Ovary (tissue), 7 donors: ENCODE measurements at regions not wholly inside any gene's neighbourhood (a gene's known extent, or its start where the extent isn't known, plus 50 kb on each side); places are given as distances from the start of the nearest gene placed in this dataset.

Experiments
- DNase-seq, 5 donors: peaks; one replicate each; pipeline ENCODE4 v3.0.0-alpha.2; 2019 to 2020
- H3K27ac ChIP-seq, 2 donors: fragments of 200-600 bp; one replicate each; pipeline versions ENCODE4 v1.5.1 to v1.8.0; 2019 to 2022
- H3K27me3 ChIP-seq: fragments of 200-600 bp; one replicate; pipeline ENCODE4 v1.8.0; 2022
- H3K36me3 ChIP-seq: fragments of 200-600 bp; sonication (generic); one replicate; pipeline ENCODE4 v1.5.1; 2019
- H3K4me1 ChIP-seq: one replicate; pipeline ENCODE4 v1.8.1; 2013; ENCODE audit warnings: mild to moderate bottlenecking, moderate library complexity; ENCODE audit not compliant: insufficient read depth
- H3K4me3 ChIP-seq: fragments of 200-600 bp; sonication (generic); one replicate; pipeline ENCODE4 v1.5.1; 2017
- H3K9me3 ChIP-seq, 2 donors: fragments of 200-600 bp in 1 of 2; sonication (generic) in 1 of 2; one replicate each; pipeline versions ENCODE4 v1.5.1 to v1.8.1; 2013 to 2019; ENCODE audit warnings: mild to moderate bottlenecking in 1 of 2, moderate library complexity in 1 of 2
- CTCF ChIP-seq, 3 donors: fragments of 450-650 bp in 2 of 3; fragments of 200-600 bp in 1 of 3; IDR thresholded peaks; one replicate each; pipeline versions ENCODE4 v1.5.1 to v1.8.0; 2016 to 2022; ENCODE audit warnings: antibody characterized with exemption in 3 of 3, mild to moderate bottlenecking in 1 of 3
- EP300 ChIP-seq: sonication (generic); formaldehyde crosslinking; IDR thresholded peaks from one replicate; pipeline ENCODE4 v1.6.1; 2017; ENCODE audit warnings: antibody characterized with exemption
- POLR2A ChIP-seq: fragments of 450-650 bp; IDR thresholded peaks from one replicate; pipeline ENCODE4 v1.6.1; 2017; ENCODE audit warnings: antibody characterized with exemption, mild to moderate bottlenecking, moderate library complexity
- WGBS, 3 donors: extraction: QIAGEN DNeasy Blood & Tissue Kit in 1 of 3; methylation state at CpG; one replicate each; pipeline versions ENCODE4 v1.1.5 to v1.1.7; 2013 to 2017; 5-methylcytosine and 5-hydroxymethylcytosine counted together
- intact Hi-C, 4 donors: fragments of 100-400 bp; cut with DNase I; formaldehyde crosslinking; loops; one replicate each; pipeline versions ENCODE4 v1.11.0 to v1.15.1; 2022 to 2023
- donor health status: DM: no; HTN: no; CAD: no; lungs with moderate emphysema.
- donor health status: DM: no; HTN: no; CAD: no.
- donor health status: Bipolar disorder and iron deficiency.
- donor health status: DM: no; HTN: no; CAD: no.
- donor health status: DM: yes; HTN: yes; CAD: no.

- intact Hi-C loops, result no loop called here
- Histone ChIP-seq H3K36me3 (no peaks in the 10 kb centered on the region), H3K9me3 (no peaks in the 10 kb centered on the region), H3K4me3 (no peak overlapping the region), H3K27me3 (no peaks in the 10 kb centered on the region), H3K27ac (no peak overlapping the region), H3K4me1 (no peaks in the 10 kb centered on the region)
- WGBS, 3 donors, result 70 to 78% (median 70%) methylated on average over 3 of the region's 3 CpGs
- no peak for TF ChIP-seq CTCF (IDR thresholded peaks at IDR 0.05)
- no peak for DNase-seq
These were observed 636.0 kb upstream of the MMS22L start for GRCh38 chr6:97919046-97919445.

GRCh38 chr6:97919631-97920030 lies 636.6 kb upstream of the MMS22L start:
- DNase-seq, result no peak
- intact Hi-C loops, result no loop called here
- Histone ChIP-seq H3K9me3 (no peaks in the 10 kb centered on the region), H3K27ac (no peak overlapping the region), H3K4me1 (no peaks in the 10 kb centered on the region), H3K4me3 (no peak overlapping the region), H3K27me3 (no peaks in the 10 kb centered on the region), H3K36me3 (no peaks in the 10 kb centered on the region)
- TF ChIP-seq POLR2A (no peak), CTCF (IDR thresholded peaks at IDR 0.05) (no peak), EP300 (no peak)

- no peak overlapping the region for H3K27ac ChIP-seq
- intact Hi-C loops, result no loop called here
- no peak overlapping the region for H3K4me3 ChIP-seq
- no peaks in the 10 kb centered on the region for H3K27me3 ChIP-seq
- no peaks in the 10 kb centered on the region for H3K9me3 ChIP-seq
- no peaks in the 10 kb centered on the region for H3K36me3 ChIP-seq
- TF ChIP-seq POLR2A (no peak), CTCF (IDR thresholded peaks at IDR 0.05) (no peak), EP300 (no peak)
- H3K4me1 ChIP-seq, result no peaks in the 10 kb centered on the region
- no peak for DNase-seq
- WGBS, 3 donors, result 44 to 72% (median 49%) methylated on average over 2 of the region's 2 CpGs
These were observed 640.2 kb upstream of the MMS22L start for GRCh38 chr6:97923249-97923648.

GRCh38 chr6:97925504-97925903 lies 642.5 kb upstream of the MMS22L start:
- Histone ChIP-seq H3K36me3 (no peaks in the 10 kb centered on the region), H3K4me1 (no peaks in the 10 kb centered on the region), H3K9me3 (no peaks in the 10 kb centered on the region), H3K27me3 (no peaks in the 10 kb centered on the region), H3K4me3 (no peak overlapping the region), H3K27ac (no peak overlapping the region)
- WGBS, 3 donors, result 75 to 88% (median 83%) methylated on average over 2 of the region's 2 CpGs
- no peak for TF ChIP-seq CTCF (IDR thresholded peaks at IDR 0.05)
- TF ChIP-seq POLR2A, result no peak
- no peak for TF ChIP-seq EP300
- no peak for DNase-seq
- intact Hi-C loops, result no loop called here
